Hepatocyte (in vitro differentiated cells): ENCODE measurements at regions not wholly inside any gene's neighbourhood (a gene's known extent, or its start where the extent isn't known, plus 50 kb on each side); places are given as distances from the start of the nearest gene placed in this dataset.
A peak's percentile ranks its signal among the peaks of the same experiment; 100 is the strongest.

ENCODE experiments used
- DNase-seq: peaks from one replicate; pipeline ENCODE4 v3.0.0-alpha.2; 2016; ENCODE audit warnings: low spot score
- H2AFZ ChIP-seq: fragments of 200-600 bp; sonication (generic); 2 replicates; pipeline ENCODE4 v1.6.0; 2016; ENCODE audit warnings: antibody characterized with exemption, mild to moderate bottlenecking
- H3K27ac ChIP-seq: fragments of 200-600 bp; sonication (generic); 2 replicates; pipeline ENCODE4 v1.5.1; 2016; ENCODE audit warnings: mild to moderate bottlenecking
- H3K27me3 ChIP-seq: fragments of 200-600 bp; sonication (generic); 2 replicates; pipeline ENCODE4 v1.6.1; 2016
- H3K36me3 ChIP-seq: fragments of 200-600 bp; sonication (generic); replicated peaks from 2 replicates; pipeline ENCODE4 v1.5.1; 2016; ENCODE audit warnings: low read depth; ENCODE audit not compliant: insufficient read depth
- H3K4me1 ChIP-seq: fragments of 200-600 bp; sonication (generic); 2 replicates; pipeline ENCODE4 v1.5.1; 2016; ENCODE audit warnings: mild to moderate bottlenecking, moderate library complexity; ENCODE audit not compliant: insufficient read depth
- H3K4me2 ChIP-seq: fragments of 200-600 bp; sonication (generic); 2 replicates; pipeline ENCODE4 v1.6.0; 2016
- H3K4me3 ChIP-seq: fragments of 200-600 bp; sonication (generic); 2 replicates; pipeline ENCODE4 v1.5.1; 2016; ENCODE audit warnings: mild to moderate bottlenecking
- H3K79me2 ChIP-seq: fragments of 200-600 bp; sonication (generic); 2 replicates; pipeline ENCODE4 v1.6.0; 2017; ENCODE audit warnings: mild to moderate bottlenecking
- H3K9me2 ChIP-seq: fragments of 200-600 bp; sonication (generic); replicated peaks from 2 replicates; pipeline ENCODE4 v1.6.0; 2017; ENCODE audit warnings: mild to moderate bottlenecking; ENCODE audit not compliant: insufficient read depth
- H3K9me3 ChIP-seq: fragments of 200-600 bp; sonication (generic); 2 replicates; pipeline ENCODE4 v1.5.1; 2016; ENCODE audit warnings: low read depth, mild to moderate bottlenecking
- H4K20me1 ChIP-seq: fragments of 200-600 bp; sonication (generic); 2 replicates; pipeline ENCODE4 v1.6.0; 2016; ENCODE audit warnings: mild to moderate bottlenecking; ENCODE audit not compliant: insufficient read depth, poor library complexity, severe bottlenecking
- EZH2 ChIP-seq: fragments of 200-600 bp; sonication (generic); IDR thresholded peaks from 2 replicates; pipeline ENCODE4 v1.6.1; 2016; ENCODE audit warnings: antibody characterized with exemption, mild to moderate bottlenecking, borderline replicate concordance
- EZH2phosphoT487 ChIP-seq: fragments of 200-600 bp; sonication (generic); IDR thresholded peaks from one replicate; pipeline ENCODE4 v1.6.1; 2018; ENCODE audit warnings: antibody characterized with exemption, mild to moderate bottlenecking, low read depth, moderate library complexity; ENCODE audit not compliant: unreplicated experiment, severe bottlenecking
- WGBS: methylation state at CpG from one replicate; pipeline ENCODE4 v1.1.6; 2016; ENCODE audit warnings: low lambda C conversion rate; ENCODE audit errors: missing lambda C conversion rate; 5-methylcytosine and 5-hydroxymethylcytosine counted together
- TF ChIP-seq, protein P1 (sequence below): fragments of 200-600 bp; sonication (generic); IDR thresholded peaks from 2 replicates; pipeline ENCODE4 v1.5.1; 2016; ENCODE audit warnings: antibody characterized with exemption, mild to moderate bottlenecking; ENCODE audit not compliant: poor library complexity

DNA sequence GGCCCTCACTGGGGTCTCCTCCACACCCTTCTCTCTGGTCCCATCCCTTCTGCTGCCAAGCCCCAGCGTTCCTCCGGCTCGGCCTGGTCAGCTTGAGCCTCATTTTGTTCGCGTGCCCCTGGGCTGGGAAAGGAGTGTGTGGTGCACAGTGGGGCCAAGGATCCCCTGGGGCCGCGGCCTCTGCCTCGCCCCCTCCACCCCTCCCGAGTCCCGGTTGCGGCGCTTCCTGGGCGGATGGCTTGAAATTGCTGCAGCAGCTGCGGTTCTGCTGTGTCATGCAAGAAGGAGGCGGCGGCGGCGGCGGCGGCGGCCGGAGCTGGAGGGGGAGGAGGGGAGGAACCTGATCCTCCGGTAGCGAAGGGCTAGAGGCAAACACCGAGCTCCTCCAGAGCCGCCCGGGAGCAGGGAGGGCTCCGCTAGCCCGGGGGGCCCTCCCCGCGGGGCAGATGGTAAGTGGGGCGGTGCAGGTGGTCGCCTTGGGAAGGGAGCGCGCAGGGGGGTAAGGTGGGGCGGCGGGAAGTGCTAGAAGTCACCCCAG, 217.8 kb upstream of the MKLN1 start:
- peak; percentile 87 for DNase-seq
- peaks cover 23% of the 10 kb centered on the region for H3K4me1 ChIP-seq
- H3K79me2 ChIP-seq, result peaks cover 9% of the 10 kb centered on the region
- H4K20me1 ChIP-seq, result no peaks in the 10 kb centered on the region
- TF ChIP-seq, protein P1, sequence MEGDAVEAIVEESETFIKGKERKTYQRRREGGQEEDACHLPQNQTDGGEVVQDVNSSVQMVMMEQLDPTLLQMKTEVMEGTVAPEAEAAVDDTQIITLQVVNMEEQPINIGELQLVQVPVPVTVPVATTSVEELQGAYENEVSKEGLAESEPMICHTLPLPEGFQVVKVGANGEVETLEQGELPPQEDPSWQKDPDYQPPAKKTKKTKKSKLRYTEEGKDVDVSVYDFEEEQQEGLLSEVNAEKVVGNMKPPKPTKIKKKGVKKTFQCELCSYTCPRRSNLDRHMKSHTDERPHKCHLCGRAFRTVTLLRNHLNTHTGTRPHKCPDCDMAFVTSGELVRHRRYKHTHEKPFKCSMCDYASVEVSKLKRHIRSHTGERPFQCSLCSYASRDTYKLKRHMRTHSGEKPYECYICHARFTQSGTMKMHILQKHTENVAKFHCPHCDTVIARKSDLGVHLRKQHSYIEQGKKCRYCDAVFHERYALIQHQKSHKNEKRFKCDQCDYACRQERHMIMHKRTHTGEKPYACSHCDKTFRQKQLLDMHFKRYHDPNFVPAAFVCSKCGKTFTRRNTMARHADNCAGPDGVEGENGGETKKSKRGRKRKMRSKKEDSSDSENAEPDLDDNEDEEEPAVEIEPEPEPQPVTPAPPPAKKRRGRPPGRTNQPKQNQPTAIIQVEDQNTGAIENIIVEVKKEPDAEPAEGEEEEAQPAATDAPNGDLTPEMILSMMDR, result no peak
- peak; percentile 47 for TF ChIP-seq EZH2phosphoT487
- 1% methylated on average over 24 of the region's 37 CpGs for WGBS
- H2AFZ ChIP-seq, result peak overlapping the region; percentile 54
- no peaks in the 10 kb centered on the region for H3K9me2 ChIP-seq
- peak overlapping the region; percentile 9 for H3K4me3 ChIP-seq
- H3K27me3 ChIP-seq, result peaks cover 43% of the 10 kb centered on the region
- H3K4me2 ChIP-seq, result peak overlapping the region; percentile 99
- H3K27ac ChIP-seq, result peak overlapping the region; percentile 21
- H3K9me3 ChIP-seq, result no peaks in the 10 kb centered on the region
- no peaks in the 10 kb centered on the region for H3K36me3 ChIP-seq

DNA sequence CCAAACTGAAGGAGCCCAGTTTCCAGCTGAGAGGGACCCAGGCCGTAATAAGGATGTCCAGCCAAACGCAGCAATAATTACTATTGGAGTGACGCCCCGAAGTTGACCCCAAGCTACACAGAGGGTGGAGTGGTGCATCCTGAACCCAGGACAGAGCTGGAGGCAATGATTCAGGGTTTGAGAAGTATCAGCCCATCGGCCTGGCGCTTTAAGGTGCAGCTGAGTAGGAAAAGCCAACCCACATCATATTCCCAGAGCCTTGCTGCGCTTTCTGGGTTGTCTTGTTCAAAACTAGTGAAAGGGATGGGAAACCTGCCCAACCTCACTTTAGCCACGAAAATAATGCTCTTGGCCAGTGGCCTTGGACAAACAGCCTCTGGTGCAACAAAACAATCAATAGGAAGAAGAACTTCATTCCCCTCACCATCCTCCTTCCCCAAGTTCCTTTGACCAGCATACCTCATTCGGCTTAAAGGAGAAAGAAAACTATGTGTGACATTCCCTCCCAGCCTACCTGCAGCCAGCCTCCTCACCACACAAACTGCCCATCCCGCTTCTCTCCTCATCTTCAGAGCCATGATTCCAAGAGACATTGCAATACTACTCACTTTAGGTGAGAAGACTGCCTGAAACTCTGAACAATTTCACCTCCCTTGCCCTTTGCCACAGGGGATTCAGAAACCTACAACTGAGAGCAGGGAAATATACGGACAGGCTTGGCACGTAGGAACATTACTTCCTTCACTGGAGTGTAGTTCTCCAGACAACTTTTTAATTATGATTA, 217.2 kb upstream of the MKLN1 start:
- peak overlapping the region; percentile 49 for H2AFZ ChIP-seq
- H3K27me3 ChIP-seq, result peaks cover 43% of the 10 kb centered on the region
- H3K9me2 ChIP-seq, result no peaks in the 10 kb centered on the region
- DNase-seq, result no peak
- peak overlapping the region; percentile 99 for H3K4me2 ChIP-seq
- peaks cover 5% of the 10 kb centered on the region for H3K79me2 ChIP-seq
- H3K36me3 ChIP-seq, result no peaks in the 10 kb centered on the region
- no peak for TF ChIP-seq EZH2
- TF ChIP-seq EZH2phosphoT487, result no peak
- TF ChIP-seq, protein P1, result no peak
- no peaks in the 10 kb centered on the region for H3K9me3 ChIP-seq
- WGBS, result 18% methylated on average over 12 of the region's 12 CpGs
- H3K4me3 ChIP-seq, result peak overlapping the region; percentile 9
- H4K20me1 ChIP-seq, result no peaks in the 10 kb centered on the region
- peak overlapping the region; percentile 21 for H3K27ac ChIP-seq
- peaks cover 23% of the 10 kb centered on the region for H3K4me1 ChIP-seq

DNA sequence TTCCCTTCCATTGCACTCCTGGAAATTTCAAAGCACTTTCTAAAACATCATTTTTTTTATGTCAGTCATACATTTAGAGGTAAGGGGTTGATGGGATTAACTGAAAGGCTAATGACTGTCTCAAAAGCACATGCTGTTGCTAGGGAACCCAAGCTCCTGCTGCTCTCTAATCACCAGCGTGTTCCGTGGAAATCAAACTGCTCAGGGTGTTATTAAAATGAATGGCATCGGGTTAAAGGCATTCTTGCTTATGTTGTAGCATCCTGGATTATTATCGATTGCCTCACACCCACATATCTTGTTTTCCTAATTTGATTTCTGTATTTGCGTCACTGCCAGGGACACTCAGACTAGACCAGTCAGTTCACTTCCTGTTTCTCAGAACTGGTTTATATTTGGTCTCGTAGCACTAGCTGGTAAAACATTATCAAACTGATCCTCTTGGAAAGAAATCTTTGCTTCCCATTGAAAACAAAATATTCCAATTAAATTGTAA, 216.5 kb upstream of the MKLN1 start:
- no peak for DNase-seq
- Histone ChIP-seq H3K4me1 (peaks cover 23% of the 10 kb centered on the region), H3K27ac (no peak overlapping the region), H3K9me3 (no peaks in the 10 kb centered on the region), H2AFZ (peak overlapping the region; percentile 2), H3K4me2 (peak overlapping the region; percentile 99), H4K20me1 (no peaks in the 10 kb centered on the region), H3K36me3 (no peaks in the 10 kb centered on the region), H3K9me2 (no peaks in the 10 kb centered on the region), H3K79me2 (peaks cover 5% of the 10 kb centered on the region), H3K27me3 (peaks cover 45% of the 10 kb centered on the region), H3K4me3 (no peak overlapping the region)
- TF ChIP-seq, protein P1, result no peak
- TF ChIP-seq EZH2, result no peak
- no peak for TF ChIP-seq EZH2phosphoT487
- 33% methylated on average over 6 of the region's 6 CpGs for WGBS
